ENCODE measurements at regions not wholly inside any gene's neighbourhood (a gene's known extent, or its start where the extent isn't known, plus 50 kb on each side); places are given as distances from the start of the nearest gene placed in this dataset.

DNA sequence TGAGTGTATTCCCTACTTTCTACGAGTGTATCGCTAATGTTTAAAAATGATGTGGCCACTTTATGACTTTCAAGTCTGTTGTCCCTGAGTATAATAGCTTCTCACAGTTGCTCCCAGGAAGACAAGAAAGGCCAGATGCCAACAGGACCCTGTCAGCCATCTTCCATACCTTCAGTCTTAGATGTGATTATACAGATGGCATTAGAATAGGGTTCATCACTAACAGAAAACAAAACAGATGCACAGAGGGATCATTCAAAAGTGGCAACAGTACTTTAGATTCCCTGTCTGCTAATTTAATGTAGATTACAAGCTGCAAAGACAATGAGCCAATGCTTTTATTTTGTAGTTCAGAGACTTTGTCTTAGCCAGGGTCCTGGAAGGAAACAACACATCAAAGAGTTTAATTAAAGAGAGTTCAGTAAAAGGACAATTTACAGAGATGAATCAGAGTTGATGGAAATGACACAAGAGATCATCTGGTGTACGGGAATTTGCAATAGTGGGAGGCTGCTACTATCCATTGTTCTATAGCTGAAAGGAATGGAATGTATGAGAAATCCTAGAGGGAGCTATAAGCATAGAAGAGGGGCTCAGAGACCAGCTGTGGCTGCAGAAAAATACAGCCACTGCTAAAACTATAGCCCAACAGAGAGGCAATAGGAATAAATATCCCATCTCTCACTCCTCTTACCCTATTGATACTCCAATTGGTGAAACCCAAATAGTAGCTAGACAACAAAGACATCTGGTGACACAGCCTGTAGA is 393.7 kb upstream of the SMC2 start:
- H3K9me3 ChIP-seq: no peaks in the 10 kb centered on the region
- H3K4me1 ChIP-seq: no peaks in the 10 kb centered on the region
- no peak for DNase-seq
- WGBS, 2 donors: 67 to 88% methylated on average over 3 of the region's 3 CpGs
- H3K4me3 ChIP-seq: no peak overlapping the region
- ATAC-seq: no peak
- H3K36me3 ChIP-seq: no peaks in the 10 kb centered on the region
- FAIRE-seq: no peak
- no peaks in the 10 kb centered on the region for H3K27me3 ChIP-seq
- no peak overlapping the region for H3K27ac ChIP-seq
- TF ChIP-seq, protein P1, sequence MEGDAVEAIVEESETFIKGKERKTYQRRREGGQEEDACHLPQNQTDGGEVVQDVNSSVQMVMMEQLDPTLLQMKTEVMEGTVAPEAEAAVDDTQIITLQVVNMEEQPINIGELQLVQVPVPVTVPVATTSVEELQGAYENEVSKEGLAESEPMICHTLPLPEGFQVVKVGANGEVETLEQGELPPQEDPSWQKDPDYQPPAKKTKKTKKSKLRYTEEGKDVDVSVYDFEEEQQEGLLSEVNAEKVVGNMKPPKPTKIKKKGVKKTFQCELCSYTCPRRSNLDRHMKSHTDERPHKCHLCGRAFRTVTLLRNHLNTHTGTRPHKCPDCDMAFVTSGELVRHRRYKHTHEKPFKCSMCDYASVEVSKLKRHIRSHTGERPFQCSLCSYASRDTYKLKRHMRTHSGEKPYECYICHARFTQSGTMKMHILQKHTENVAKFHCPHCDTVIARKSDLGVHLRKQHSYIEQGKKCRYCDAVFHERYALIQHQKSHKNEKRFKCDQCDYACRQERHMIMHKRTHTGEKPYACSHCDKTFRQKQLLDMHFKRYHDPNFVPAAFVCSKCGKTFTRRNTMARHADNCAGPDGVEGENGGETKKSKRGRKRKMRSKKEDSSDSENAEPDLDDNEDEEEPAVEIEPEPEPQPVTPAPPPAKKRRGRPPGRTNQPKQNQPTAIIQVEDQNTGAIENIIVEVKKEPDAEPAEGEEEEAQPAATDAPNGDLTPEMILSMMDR (IDR thresholded peaks at IDR 0.05): no peak
- intact Hi-C loops (cut with DNase I): no loop called here

DNA sequence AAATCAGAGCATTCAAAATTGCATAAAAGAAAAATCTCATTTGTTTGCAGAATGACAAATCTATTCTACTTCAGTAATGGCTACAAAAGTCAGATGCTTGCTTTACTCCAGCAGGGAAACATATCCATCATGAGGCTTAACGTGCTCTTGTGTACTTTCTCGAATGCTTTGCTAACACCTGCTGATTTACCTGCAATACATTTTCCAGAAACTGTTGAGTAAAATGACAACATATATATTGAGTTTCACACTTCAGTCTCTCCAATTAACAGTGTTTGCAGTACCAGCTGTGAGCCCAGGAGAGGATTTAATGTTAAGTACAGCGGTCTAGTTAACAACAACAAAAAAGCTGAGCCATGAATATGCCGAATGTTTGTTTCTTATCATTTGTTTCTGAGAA is 391.5 kb upstream of the SMC2 start:
- TF ChIP-seq, protein P1 (IDR thresholded peaks at IDR 0.05): no peak
- Histone ChIP-seq H3K4me3 (no peak overlapping the region), H3K4me1 (no peaks in the 10 kb centered on the region), H3K27me3 (no peaks in the 10 kb centered on the region), H3K27ac (no peak overlapping the region), H3K9me3 (no peaks in the 10 kb centered on the region), H3K36me3 (no peaks in the 10 kb centered on the region)
- 5 to 8% methylated on average over 4 of the region's 4 CpGs for WGBS, 2 donors
- intact Hi-C loops (cut with DNase I): no loop called here
- DNase-seq (no peak), ATAC-seq (peak in 1 of 4 donors; percentile 70), FAIRE-seq (no peak)

DNA sequence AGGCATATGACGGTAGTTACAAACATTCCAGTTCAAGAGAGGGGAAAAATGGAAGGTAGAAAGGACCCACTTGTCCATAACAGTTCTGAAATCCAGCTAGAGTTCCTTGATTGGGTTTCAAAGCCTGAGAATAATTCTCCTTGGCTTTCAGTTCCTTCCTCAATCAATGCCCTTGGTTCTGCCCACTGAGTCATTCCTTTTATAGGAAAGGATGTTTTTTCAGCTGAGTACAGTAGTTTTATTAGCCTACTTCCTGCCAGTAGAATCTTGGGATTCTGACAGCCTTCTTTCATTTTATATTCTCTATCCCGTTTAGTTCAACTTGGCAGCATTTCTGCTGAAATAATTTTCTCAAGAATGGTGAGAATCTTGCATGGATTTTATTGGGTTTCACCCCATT is 386.9 kb upstream of the SMC2 start:
- TF ChIP-seq, protein P1 (IDR thresholded peaks at IDR 0.05): no peak
- no peak overlapping the region for H3K4me3 ChIP-seq
- ATAC-seq (no peak), FAIRE-seq (no peak), DNase-seq (no peak)
- intact Hi-C loops (cut with DNase I): no loop called here
- H3K36me3 ChIP-seq: no peaks in the 10 kb centered on the region
- no peaks in the 10 kb centered on the region for H3K4me1 ChIP-seq
- H3K9me3 ChIP-seq: no peaks in the 10 kb centered on the region
- WGBS, 2 donors: 41 to 51% methylated on average over 2 of the region's 2 CpGs
- no peak overlapping the region for H3K27ac ChIP-seq
- no peaks in the 10 kb centered on the region for H3K27me3 ChIP-seq

DNA sequence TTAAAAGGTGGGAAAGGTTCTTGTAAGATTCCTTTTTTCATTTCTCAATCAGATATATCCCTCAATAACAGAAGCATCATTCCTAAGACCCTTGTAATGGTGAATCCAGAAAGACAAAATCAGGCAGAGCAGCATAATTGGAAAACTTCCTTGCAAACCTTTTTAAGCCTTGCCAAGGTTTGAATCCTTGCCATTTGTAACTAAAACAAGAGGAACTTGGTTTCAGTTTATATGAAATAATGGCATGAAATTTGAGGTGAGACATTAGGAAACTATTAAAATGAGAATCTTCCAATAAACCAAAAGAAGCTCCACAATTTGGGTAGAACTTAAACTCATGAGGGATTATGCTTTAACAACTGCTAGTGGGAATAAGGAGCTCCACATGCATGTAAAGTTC is 384.7 kb upstream of the SMC2 start:
- no peak overlapping the region for H3K4me3 ChIP-seq
- ATAC-seq: no peak
- H3K27me3 ChIP-seq: no peaks in the 10 kb centered on the region
- FAIRE-seq: no peak
- H3K36me3 ChIP-seq: no peaks in the 10 kb centered on the region
- intact Hi-C loops (cut with DNase I): no loop called here
- no peaks in the 10 kb centered on the region for H3K4me1 ChIP-seq
- no peaks in the 10 kb centered on the region for H3K9me3 ChIP-seq
- no peak overlapping the region for H3K27ac ChIP-seq
- TF ChIP-seq, protein P1 (IDR thresholded peaks at IDR 0.05): no peak
- no peak for DNase-seq

DNA sequence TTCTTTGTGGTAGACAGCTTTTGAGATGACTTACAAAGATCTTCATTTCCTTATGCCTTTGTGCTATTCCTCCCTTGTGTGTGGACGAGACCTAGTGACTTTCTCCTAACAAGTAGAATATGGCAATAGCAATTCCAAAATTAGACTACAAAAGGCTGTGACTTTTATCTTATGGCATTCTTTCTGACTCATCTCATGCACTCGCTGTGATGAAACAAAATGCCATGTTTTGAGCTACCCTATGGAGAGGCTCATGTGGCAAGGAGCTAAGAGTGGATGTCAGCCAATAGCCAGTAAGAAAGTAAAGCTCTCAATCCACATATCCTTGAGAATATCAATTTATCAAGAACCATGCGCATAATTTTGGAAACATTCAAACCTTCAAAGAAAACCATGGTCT is 380.5 kb upstream of the SMC2 start:
- Histone ChIP-seq H3K27ac (no peak overlapping the region), H3K4me1 (no peaks in the 10 kb centered on the region), H3K36me3 (no peaks in the 10 kb centered on the region), H3K27me3 (no peaks in the 10 kb centered on the region), H3K9me3 (no peaks in the 10 kb centered on the region), H3K4me3 (no peak overlapping the region)
- DNase-seq: no peak
- WGBS, 2 donors: 66 to 77% methylated on average over 3 of the region's 3 CpGs
- no peak for FAIRE-seq
- TF ChIP-seq, protein P1 (IDR thresholded peaks at IDR 0.05): no peak
- no peak for ATAC-seq
- intact Hi-C loops (cut with DNase I): no loop called here

All from pancreas (tissue), 10 donors.